Ammon's horn (tissue), 1 donor: ENCODE measurements at regions not wholly inside any gene's neighbourhood (a gene's known extent, or its start where the extent isn't known, plus 50 kb on each side); places are given as distances from the start of the nearest gene placed in this dataset.
"Not testable (repeated sequence)": the region's sequence is repeated elsewhere in the genome, so short reads cannot be mapped to it uniquely, and the experiment has no call there.

Source experiments
- DNase-seq: peaks from one replicate; pipeline ENCODE4 v3.0.0-alpha.2; 2016; ENCODE audit warnings: low spot score

- DNase-seq: no peak
These were observed 59.9 kb upstream of the NCOA3 start for GRCh38 chr20:47441774-47442150.

- not testable (repeated sequence) for DNase-seq
These were observed 58.6 kb upstream of the NCOA3 start for GRCh38 chr20:47443060-47443459.

GRCh38 chr20:47444584-47444983 lies 57.1 kb upstream of the NCOA3 start:
- no peak for DNase-seq

GRCh38 chr20:47445291-47445690 lies 56.4 kb upstream of the NCOA3 start:
- no peak for DNase-seq

GRCh38 chr20:47447350-47448296 lies 54.1 kb upstream of the NCOA3 start:
- not testable (repeated sequence) for DNase-seq

GRCh38 chr20:47448429-47448828 lies 53.3 kb upstream of the NCOA3 start:
- no peak for DNase-seq

- DNase-seq: no peak
These were observed 50.1 kb upstream of the NCOA3 start for GRCh38 chr20:47451602-47451904.
